Keratinocyte (primary cell): ENCODE measurements at regions not wholly inside any gene's neighbourhood (a gene's known extent, or its start where the extent isn't known, plus 50 kb on each side); places are given as distances from the start of the nearest gene placed in this dataset.

ENCODE experiments used
- DNase-seq: peaks from one replicate; pipeline ENCODE4 v3.0.0-alpha.2; 2011; ENCODE audit warnings: low read depth, missing footprints, low spot score
- FAIRE-seq: peaks from 2 replicates; lab custom pipeline; 2011; peaks lifted over from hg19 to GRCh38; lab: Jason Lieb, UNC
- H2AFZ ChIP-seq: 2 replicates; pipeline ENCODE4 v1.6.0; 2012; ENCODE audit warnings: low read length, control low read depth, inconsistent platforms; ENCODE audit not compliant: control insufficient read depth
- H3K27ac ChIP-seq: 2 replicates; pipeline ENCODE4 v1.5.1; 2011; ENCODE audit warnings: low read length; ENCODE audit not compliant: control insufficient read depth, insufficient read depth
- H3K27me3 ChIP-seq: 3 replicates; pipeline ENCODE4 v1.6.0; 2011; ENCODE audit warnings: low read length; ENCODE audit not compliant: control insufficient read depth, insufficient read depth; ENCODE audit errors: extremely low read depth
- H3K36me3 ChIP-seq, 2 experiments: 2 replicates in 1 of 2; 3 replicates in 1 of 2; pipeline ENCODE4 v1.5.1; 2011; ENCODE audit warnings: low read length in 2 of 2, mild to moderate bottlenecking in 1 of 2; ENCODE audit not compliant: control insufficient read depth in 2 of 2, insufficient read depth in 2 of 2; ENCODE audit errors: extremely low read depth in 1 of 2
- H3K4me1 ChIP-seq: 3 replicates; pipeline ENCODE4 v1.5.1; 2011; ENCODE audit warnings: low read length; ENCODE audit not compliant: control insufficient read depth, insufficient read depth; ENCODE audit errors: extremely low read depth
- H3K4me2 ChIP-seq: 3 replicates; pipeline ENCODE4 v1.6.0; 2011; ENCODE audit warnings: low read depth, low read length; ENCODE audit not compliant: control insufficient read depth, insufficient read depth; ENCODE audit errors: extremely low read depth
- H3K4me3 ChIP-seq, 3 experiments: fragments of 200-600 bp in 1 of 3; sonication (generic) in 1 of 3; 2 replicates in 2 of 3; 3 replicates in 1 of 3; pipeline ENCODE4 v1.5.1; 2011 to 2016; ENCODE audit warnings: low read length in 3 of 3, mild to moderate bottlenecking in 3 of 3, control low read depth in 2 of 3, inconsistent platforms in 1 of 3, low read depth in 1 of 3, mixed read lengths in 1 of 3, mixed run types in 1 of 3, moderate library complexity in 1 of 3; ENCODE audit not compliant: control insufficient read depth in 2 of 3, insufficient read depth in 2 of 3; ENCODE audit errors: extremely low read depth in 1 of 3
- H3K79me2 ChIP-seq: 2 replicates; pipeline ENCODE4 v1.6.0; 2012; ENCODE audit warnings: low read length; ENCODE audit not compliant: control insufficient read depth, insufficient read depth
- H3K9ac ChIP-seq: 3 replicates; pipeline ENCODE4 v1.6.0; 2011; ENCODE audit warnings: low read length; ENCODE audit not compliant: control insufficient read depth, insufficient read depth; ENCODE audit errors: extremely low read depth
- H3K9me1 ChIP-seq: 3 replicates; pipeline ENCODE4 v1.6.0; 2011; ENCODE audit warnings: low read length; ENCODE audit not compliant: control insufficient read depth, insufficient read depth; ENCODE audit errors: extremely low read depth
- H3K9me3 ChIP-seq: 2 replicates; pipeline ENCODE4 v1.5.1; 2012; ENCODE audit warnings: low read depth, low read length; ENCODE audit not compliant: control insufficient read depth
- H4K20me1 ChIP-seq: 3 replicates; pipeline ENCODE4 v1.6.0; 2011; ENCODE audit warnings: low read length; ENCODE audit not compliant: control insufficient read depth, insufficient read depth; ENCODE audit errors: extremely low read depth
- EZH2 ChIP-seq: IDR thresholded peaks from one replicate; pipeline ENCODE4 v1.6.1; 2012; ENCODE audit warnings: inconsistent platforms, mild to moderate bottlenecking, low read length, moderate library complexity
- dilution Hi-C: fragments of 300-500 bp; cut with MboI; formaldehyde crosslinking; loops from one replicate; pipeline ENCODE4 v1.7.0; 2020; ENCODE audit warnings: low sequenced_read_pairs; ENCODE audit not compliant: extremely low pct_ligation_motif_present
- TF ChIP-seq, protein P1 (sequence below), 3 experiments: IDR thresholded peaks in 1 of 3; conservative IDR thresholded peaks in 1 of 3; optimal IDR thresholded peaks in 1 of 3; 2 replicates in 2 of 3; 3 replicates in 1 of 3; pipeline versions ENCODE3 to v1.5.1; 2011; ENCODE audit warnings: low read length in 3 of 3, mild to moderate bottlenecking in 3 of 3, moderate library complexity in 2 of 3, control low read depth in 1 of 3, inconsistent platforms in 1 of 3; ENCODE audit not compliant: insufficient read depth in 2 of 3; ENCODE audit errors: extremely low read depth in 1 of 3

- dilution Hi-C loops, result no loop called here
- DNase-seq (no peak), FAIRE-seq (no peak)
- H3K4me1 ChIP-seq, result peaks cover 18% of the 10 kb centered on the region
- H3K4me2 ChIP-seq, result no peak overlapping the region
- no peaks in the 10 kb centered on the region for H3K27me3 ChIP-seq
- no peak overlapping the region for H3K9ac ChIP-seq
- no peaks in the 10 kb centered on the region for H3K36me3 ChIP-seq
- H3K79me2 ChIP-seq, result no peaks in the 10 kb centered on the region
- H3K27ac ChIP-seq, result no peak overlapping the region
- no peak overlapping the region for H2AFZ ChIP-seq
- no peaks in the 10 kb centered on the region for H4K20me1 ChIP-seq
- no peak overlapping the region for H3K4me3 ChIP-seq
- H3K9me1 ChIP-seq, result no peaks in the 10 kb centered on the region
- no peaks in the 10 kb centered on the region for H3K9me3 ChIP-seq
- TF ChIP-seq, protein P1, sequence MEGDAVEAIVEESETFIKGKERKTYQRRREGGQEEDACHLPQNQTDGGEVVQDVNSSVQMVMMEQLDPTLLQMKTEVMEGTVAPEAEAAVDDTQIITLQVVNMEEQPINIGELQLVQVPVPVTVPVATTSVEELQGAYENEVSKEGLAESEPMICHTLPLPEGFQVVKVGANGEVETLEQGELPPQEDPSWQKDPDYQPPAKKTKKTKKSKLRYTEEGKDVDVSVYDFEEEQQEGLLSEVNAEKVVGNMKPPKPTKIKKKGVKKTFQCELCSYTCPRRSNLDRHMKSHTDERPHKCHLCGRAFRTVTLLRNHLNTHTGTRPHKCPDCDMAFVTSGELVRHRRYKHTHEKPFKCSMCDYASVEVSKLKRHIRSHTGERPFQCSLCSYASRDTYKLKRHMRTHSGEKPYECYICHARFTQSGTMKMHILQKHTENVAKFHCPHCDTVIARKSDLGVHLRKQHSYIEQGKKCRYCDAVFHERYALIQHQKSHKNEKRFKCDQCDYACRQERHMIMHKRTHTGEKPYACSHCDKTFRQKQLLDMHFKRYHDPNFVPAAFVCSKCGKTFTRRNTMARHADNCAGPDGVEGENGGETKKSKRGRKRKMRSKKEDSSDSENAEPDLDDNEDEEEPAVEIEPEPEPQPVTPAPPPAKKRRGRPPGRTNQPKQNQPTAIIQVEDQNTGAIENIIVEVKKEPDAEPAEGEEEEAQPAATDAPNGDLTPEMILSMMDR (optimal IDR thresholded peaks at IDR 0.05 in 1 of 3, IDR thresholded peaks at IDR 0.05 in 1 of 3, conservative IDR thresholded peaks at IDR 0.05 in 1 of 3; ENCODE audit: extremely low read depth in 1 of 3, insufficient read depth in 2 of 3, low read length in 3 of 3), result no peak
- no peak for TF ChIP-seq EZH2
Measured at GRCh38 chr6:3512832-3513231, 56.0 kb upstream of the SLC22A23 start.

DNA sequence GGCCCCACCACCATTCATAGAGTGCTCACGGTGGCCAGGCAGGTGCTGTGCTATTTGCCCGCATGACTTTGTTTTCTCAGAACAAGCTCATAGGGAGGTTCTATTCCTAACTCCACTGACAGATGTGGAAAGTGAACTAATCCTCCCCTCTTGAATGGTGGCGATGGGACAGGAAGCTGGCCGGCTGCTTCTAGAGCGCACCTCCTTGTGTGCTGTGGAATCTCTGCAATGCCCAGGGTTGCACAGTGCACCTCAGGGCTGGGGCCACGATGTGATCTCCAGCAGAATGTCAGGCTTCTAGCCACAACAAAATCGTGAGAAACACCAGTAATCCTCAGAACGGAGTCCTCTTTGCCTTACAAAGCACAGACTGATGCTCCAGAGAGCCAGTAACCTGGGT, 53.8 kb upstream of the SLC22A23 start:
- FAIRE-seq, result no peak
- Histone ChIP-seq H3K4me3 (no peak overlapping the region), H3K9me3 (no peaks in the 10 kb centered on the region), H2AFZ (no peak overlapping the region), H3K9me1 (no peaks in the 10 kb centered on the region), H3K27ac (no peak overlapping the region), H3K4me1 (peaks cover 13% of the 10 kb centered on the region), H3K79me2 (no peaks in the 10 kb centered on the region), H3K27me3 (no peaks in the 10 kb centered on the region), H4K20me1 (no peaks in the 10 kb centered on the region), H3K9ac (no peak overlapping the region), H3K4me2 (no peak overlapping the region), H3K36me3 (no peaks in the 10 kb centered on the region)
- TF ChIP-seq EZH2, result no peak
- TF ChIP-seq, protein P1 (optimal IDR thresholded peaks at IDR 0.05 in 1 of 3, IDR thresholded peaks at IDR 0.05 in 1 of 3, conservative IDR thresholded peaks at IDR 0.05 in 1 of 3; ENCODE audit: extremely low read depth in 1 of 3, insufficient read depth in 2 of 3, low read length in 3 of 3), result no peak
- dilution Hi-C loops, result no loop called here
- DNase-seq, result no peak
